ENCODE measurements at regions not wholly inside any gene's neighbourhood (a gene's known extent, or its start where the extent isn't known, plus 50 kb on each side); places are given as distances from the start of the nearest gene placed in this dataset.

- no peak for DNase-seq
- Mint-ChIP-seq H3K9me3 (no peaks in the 10 kb centered on the region), H3K4me1 (no peaks in the 10 kb centered on the region), H3K4me3 (no peak overlapping the region), H3K27me3 (ENCODE audit: low read depth in 2 of 2) (peaks cover 0 to 6% of the 10 kb centered on the region in 2 donors), H3K36me3 (no peaks in the 10 kb centered on the region), H3K27ac (no peak overlapping the region)
- no peaks in the 10 kb centered on the region for H3K36me3 ChIP-seq (ENCODE audit: control insufficient read depth, insufficient read depth, low read length)
- H3K27ac ChIP-seq (ENCODE audit: low read length): no peak overlapping the region
- no peaks in the 10 kb centered on the region for H3K4me1 ChIP-seq (ENCODE audit: control insufficient read depth, insufficient read depth, low read length)
- TF ChIP-seq, protein P1, sequence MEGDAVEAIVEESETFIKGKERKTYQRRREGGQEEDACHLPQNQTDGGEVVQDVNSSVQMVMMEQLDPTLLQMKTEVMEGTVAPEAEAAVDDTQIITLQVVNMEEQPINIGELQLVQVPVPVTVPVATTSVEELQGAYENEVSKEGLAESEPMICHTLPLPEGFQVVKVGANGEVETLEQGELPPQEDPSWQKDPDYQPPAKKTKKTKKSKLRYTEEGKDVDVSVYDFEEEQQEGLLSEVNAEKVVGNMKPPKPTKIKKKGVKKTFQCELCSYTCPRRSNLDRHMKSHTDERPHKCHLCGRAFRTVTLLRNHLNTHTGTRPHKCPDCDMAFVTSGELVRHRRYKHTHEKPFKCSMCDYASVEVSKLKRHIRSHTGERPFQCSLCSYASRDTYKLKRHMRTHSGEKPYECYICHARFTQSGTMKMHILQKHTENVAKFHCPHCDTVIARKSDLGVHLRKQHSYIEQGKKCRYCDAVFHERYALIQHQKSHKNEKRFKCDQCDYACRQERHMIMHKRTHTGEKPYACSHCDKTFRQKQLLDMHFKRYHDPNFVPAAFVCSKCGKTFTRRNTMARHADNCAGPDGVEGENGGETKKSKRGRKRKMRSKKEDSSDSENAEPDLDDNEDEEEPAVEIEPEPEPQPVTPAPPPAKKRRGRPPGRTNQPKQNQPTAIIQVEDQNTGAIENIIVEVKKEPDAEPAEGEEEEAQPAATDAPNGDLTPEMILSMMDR (IDR thresholded peaks at IDR 0.05): no peak
- ATAC-seq: no peak
- 93% methylated on average over 1 of the region's 1 CpG for WGBS (ENCODE audit: insufficient coverage)
- H3K9me3 ChIP-seq (ENCODE audit: control insufficient read depth, insufficient read depth, low read length): peaks cover 6% of the 10 kb centered on the region
- no peaks in the 10 kb centered on the region for H3K27me3 ChIP-seq (ENCODE audit: control insufficient read depth, insufficient read depth, low read length)
- no peak overlapping the region for H3K4me3 ChIP-seq (ENCODE audit: low read length)
- intact Hi-C loops (cut with micrococcal nuclease): no loop called here
Observed at GRCh38 chr7:67406976-67407375, 410.3 kb downstream of the TYW1 start.

GRCh38 chr7:67407392-67408071, 410.9 kb downstream of the TYW1 start:
- Histone ChIP-seq H3K36me3 (ENCODE audit: control insufficient read depth, insufficient read depth, low read length) (no peaks in the 10 kb centered on the region), H3K4me1 (ENCODE audit: control insufficient read depth, insufficient read depth, low read length) (no peaks in the 10 kb centered on the region), H3K4me3 (ENCODE audit: low read length) (no peak overlapping the region), H3K27me3 (ENCODE audit: control insufficient read depth, insufficient read depth, low read length) (no peaks in the 10 kb centered on the region), H3K27ac (ENCODE audit: low read length) (no peak overlapping the region), H3K9me3 (ENCODE audit: control insufficient read depth, insufficient read depth, low read length) (peaks cover 6% of the 10 kb centered on the region)
- DNase-seq (no peak), ATAC-seq (no peak)
- Mint-ChIP-seq H3K36me3 (no peaks in the 10 kb centered on the region), H3K27ac (no peak overlapping the region), H3K9me3 (no peaks in the 10 kb centered on the region), H3K4me1 (no peaks in the 10 kb centered on the region), H3K4me3 (no peak overlapping the region), H3K27me3 (ENCODE audit: low read depth in 2 of 2) (peaks cover 0 to 6% of the 10 kb centered on the region in 2 donors)
- 80% methylated on average over 9 of the region's 9 CpGs for WGBS (ENCODE audit: insufficient coverage)
- intact Hi-C loops (cut with micrococcal nuclease): no loop called here
- TF ChIP-seq, protein P1 (IDR thresholded peaks at IDR 0.05): no peak

- Mint-ChIP-seq H3K4me1 (no peaks in the 10 kb centered on the region), H3K27ac (no peak overlapping the region), H3K9me3 (no peaks in the 10 kb centered on the region), H3K4me3 (no peak overlapping the region), H3K27me3 (ENCODE audit: low read depth in 2 of 2) (peaks cover 0 to 6% of the 10 kb centered on the region in 2 donors), H3K36me3 (no peaks in the 10 kb centered on the region)
- intact Hi-C loops (cut with micrococcal nuclease): no loop called here
- TF ChIP-seq, protein P1 (IDR thresholded peaks at IDR 0.05): no peak
- no peak for ATAC-seq
- H3K9me3 ChIP-seq (ENCODE audit: control insufficient read depth, insufficient read depth, low read length): peaks cover 6% of the 10 kb centered on the region
- H3K4me1 ChIP-seq (ENCODE audit: control insufficient read depth, insufficient read depth, low read length): no peaks in the 10 kb centered on the region
- H3K27me3 ChIP-seq (ENCODE audit: control insufficient read depth, insufficient read depth, low read length): no peaks in the 10 kb centered on the region
- DNase-seq: no peak
- H3K4me3 ChIP-seq (ENCODE audit: low read length): no peak overlapping the region
- H3K27ac ChIP-seq (ENCODE audit: low read length): no peak overlapping the region
- H3K36me3 ChIP-seq (ENCODE audit: control insufficient read depth, insufficient read depth, low read length): no peaks in the 10 kb centered on the region
Observed at GRCh38 chr7:67408109-67408508, 411.5 kb downstream of the TYW1 start.

GRCh38 chr7:67413670-67414069, 417.0 kb downstream of the TYW1 start:
- 62% methylated on average over 3 of the region's 3 CpGs for WGBS (ENCODE audit: insufficient coverage)
- no peak overlapping the region for H3K27ac Mint-ChIP-seq
- DNase-seq: no peak
- no peaks in the 10 kb centered on the region for H3K4me1 Mint-ChIP-seq
- H3K27ac ChIP-seq (ENCODE audit: low read length): no peak overlapping the region
- H3K4me3 ChIP-seq (ENCODE audit: low read length): no peak overlapping the region
- no peaks in the 10 kb centered on the region for H3K4me1 ChIP-seq (ENCODE audit: control insufficient read depth, insufficient read depth, low read length)
- H3K36me3 Mint-ChIP-seq: no peaks in the 10 kb centered on the region
- intact Hi-C loops (cut with micrococcal nuclease): no loop called here
- H3K27me3 Mint-ChIP-seq (ENCODE audit: low read depth in 2 of 2): peaks cover 0 to 6% of the 10 kb centered on the region in 2 donors
- peaks cover 3 to 9% of the 10 kb centered on the region in 2 donors for H3K9me3 Mint-ChIP-seq
- no peaks in the 10 kb centered on the region for H3K36me3 ChIP-seq (ENCODE audit: control insufficient read depth, insufficient read depth, low read length)
- H3K9me3 ChIP-seq (ENCODE audit: control insufficient read depth, insufficient read depth, low read length): peaks cover 11% of the 10 kb centered on the region
- no peak overlapping the region for H3K4me3 Mint-ChIP-seq
- TF ChIP-seq, protein P1 (IDR thresholded peaks at IDR 0.05): no peak
- no peak for ATAC-seq
- H3K27me3 ChIP-seq (ENCODE audit: control insufficient read depth, insufficient read depth, low read length): no peaks in the 10 kb centered on the region

Measured in natural killer cell (primary cell).